Muscle of leg (tissue), 3 donors: ENCODE measurements at regions not wholly inside any gene's neighbourhood (a gene's known extent, or its start where the extent isn't known, plus 50 kb on each side); places are given as distances from the start of the nearest gene placed in this dataset.

Source experiments
- DNase-seq: peaks from one replicate; pipeline ENCODE4 v3.0.0; 2013
- H3K27ac ChIP-seq: one replicate; pipeline ENCODE4 v1.5.1; 2013; ENCODE audit warnings: mild to moderate bottlenecking, low read length, control low read depth
- H3K27me3 ChIP-seq: one replicate; pipeline ENCODE4 v1.6.1; 2013; ENCODE audit warnings: low read length; ENCODE audit not compliant: control insufficient read depth, insufficient read depth
- H3K36me3 ChIP-seq: one replicate; pipeline ENCODE4 v1.6.1; 2013; ENCODE audit warnings: low read length; ENCODE audit not compliant: control insufficient read depth, insufficient read depth
- H3K4me1 ChIP-seq: one replicate; pipeline ENCODE4 v1.6.1; 2013; ENCODE audit warnings: low read length; ENCODE audit not compliant: control insufficient read depth, insufficient read depth
- H3K4me3 ChIP-seq: one replicate; pipeline ENCODE4 v1.5.1; 2013; ENCODE audit warnings: low read length, control low read depth
- H3K9me3 ChIP-seq: replicated peaks from 2 replicates; pipeline ENCODE4 v1.6.1; 2013; ENCODE audit warnings: low read depth, low read length; ENCODE audit not compliant: control insufficient read depth
- WGBS: methylation state at CpG from one replicate; pipeline ENCODE4 v1.1.5; 2013; ENCODE audit warnings: missing lambda C conversion rate; ENCODE audit not compliant: insufficient coverage; 5-methylcytosine and 5-hydroxymethylcytosine counted together

DNA sequence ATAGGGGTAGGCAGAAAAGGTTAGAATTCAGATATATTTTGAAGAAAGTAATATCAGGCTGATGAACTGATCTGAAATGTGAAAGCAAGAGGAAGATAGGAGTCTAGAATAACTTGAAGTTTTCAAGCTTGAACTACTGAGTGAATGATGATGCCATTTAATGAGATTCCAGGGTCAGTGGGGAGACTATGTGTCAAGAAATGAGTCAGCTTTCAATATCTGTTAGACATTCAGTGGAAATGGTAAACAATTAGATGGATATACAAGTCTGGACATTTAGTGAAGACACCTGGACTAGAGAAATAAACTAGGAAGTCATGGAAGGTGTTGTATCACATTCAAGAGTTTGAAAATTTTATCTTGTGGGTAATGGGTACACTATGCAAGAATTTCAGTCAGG, 326.9 kb downstream of the FSIP2 start:
- Histone ChIP-seq H3K36me3 (no peaks in the 10 kb centered on the region), H3K4me3 (no peak overlapping the region), H3K4me1 (no peaks in the 10 kb centered on the region), H3K27ac (no peak overlapping the region), H3K27me3 (no peaks in the 10 kb centered on the region), H3K9me3 (no peaks in the 10 kb centered on the region)
- no peak for DNase-seq

DNA sequence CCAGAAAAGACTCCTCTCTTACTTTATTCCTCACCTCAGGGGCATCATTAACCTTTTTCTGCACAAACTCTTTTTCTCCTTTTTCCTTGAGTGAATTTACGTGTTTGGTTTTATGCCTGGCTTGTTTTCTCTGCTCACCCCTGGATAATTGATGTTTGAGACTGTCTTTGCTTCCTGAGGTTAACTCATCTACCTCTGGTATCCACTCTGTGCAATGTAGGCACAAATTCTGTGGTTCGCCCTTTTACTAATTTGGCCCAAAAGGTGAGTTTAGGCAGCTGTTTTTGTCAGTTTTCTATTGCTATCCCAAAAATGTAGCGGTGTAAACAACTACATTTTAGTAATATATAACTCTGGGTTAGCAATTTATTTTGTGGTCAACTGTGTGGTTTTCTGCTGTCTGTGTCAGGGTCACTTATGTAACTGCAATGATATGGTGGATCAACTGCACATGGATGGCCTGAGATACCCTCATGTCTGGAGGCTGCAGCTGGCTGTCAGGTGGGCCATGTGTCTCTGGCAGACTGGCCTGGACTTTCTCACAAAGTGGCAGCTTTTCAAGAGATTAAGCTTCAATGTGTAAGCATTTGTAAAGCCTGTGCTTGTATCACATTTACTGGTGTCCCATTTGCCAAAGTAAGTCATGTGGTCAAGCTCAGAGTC, 329.7 kb downstream of the FSIP2 start:
- WGBS = no CpG with 5 or more reads among the region's 3 CpGs
- Histone ChIP-seq H3K4me1 (no peaks in the 10 kb centered on the region), H3K36me3 (no peaks in the 10 kb centered on the region), H3K4me3 (no peak overlapping the region), H3K27ac (no peak overlapping the region), H3K27me3 (no peaks in the 10 kb centered on the region), H3K9me3 (no peaks in the 10 kb centered on the region)
- DNase-seq = peak; percentile 78

DNA sequence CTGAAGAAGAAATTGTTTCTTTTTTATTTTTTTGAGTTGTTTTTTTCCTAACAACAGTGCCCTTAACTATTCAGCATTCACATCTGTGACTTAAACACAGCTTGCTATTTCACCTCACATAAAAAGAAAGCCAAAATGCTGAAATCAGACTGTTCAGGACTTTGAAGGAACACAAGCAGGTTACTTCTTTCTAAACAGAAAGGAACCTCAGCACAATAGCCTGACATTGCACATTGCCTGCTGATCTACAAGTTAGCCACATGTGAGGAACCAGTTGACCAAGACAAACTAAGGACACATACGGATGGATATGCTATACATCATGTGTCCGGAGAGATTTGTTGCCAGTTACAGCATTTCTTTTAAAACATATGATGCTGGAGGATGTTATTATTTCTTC, 331.1 kb downstream of the FSIP2 start:
- no peak overlapping the region for H3K4me3 ChIP-seq
- no peaks in the 10 kb centered on the region for H3K36me3 ChIP-seq
- no peaks in the 10 kb centered on the region for H3K4me1 ChIP-seq
- H3K27ac ChIP-seq = no peak overlapping the region
- WGBS = no CpG with 5 or more reads among the region's 2 CpGs
- no peak for DNase-seq
- H3K9me3 ChIP-seq = no peaks in the 10 kb centered on the region
- no peaks in the 10 kb centered on the region for H3K27me3 ChIP-seq

DNA sequence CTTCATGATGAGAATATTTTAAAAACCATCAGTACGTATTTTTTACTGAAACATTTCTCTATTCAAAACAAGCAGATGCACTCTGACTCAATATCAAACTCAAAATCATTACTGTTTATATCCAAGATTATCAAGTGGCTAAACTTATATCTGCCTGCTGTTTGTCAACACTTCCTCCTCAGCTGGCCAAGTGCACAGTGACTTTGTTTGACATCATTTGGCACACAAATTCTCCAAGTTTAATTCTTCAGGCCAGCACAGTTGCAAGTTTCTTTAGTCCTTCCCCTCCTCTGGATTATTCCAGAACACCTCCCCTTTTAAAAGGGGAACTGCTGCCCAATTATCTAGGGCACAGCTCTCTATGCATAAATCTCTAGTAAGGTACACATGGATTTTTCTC, 346.6 kb downstream of the FSIP2 start:
- peak; percentile 78 for DNase-seq
- no peak overlapping the region for H3K4me3 ChIP-seq
- no peak overlapping the region for H3K27ac ChIP-seq
- no peaks in the 10 kb centered on the region for H3K4me1 ChIP-seq
- no peaks in the 10 kb centered on the region for H3K36me3 ChIP-seq
- H3K9me3 ChIP-seq = no peaks in the 10 kb centered on the region
- WGBS = no CpG with 5 or more reads among the region's 1 CpG
- H3K27me3 ChIP-seq = no peaks in the 10 kb centered on the region

DNA sequence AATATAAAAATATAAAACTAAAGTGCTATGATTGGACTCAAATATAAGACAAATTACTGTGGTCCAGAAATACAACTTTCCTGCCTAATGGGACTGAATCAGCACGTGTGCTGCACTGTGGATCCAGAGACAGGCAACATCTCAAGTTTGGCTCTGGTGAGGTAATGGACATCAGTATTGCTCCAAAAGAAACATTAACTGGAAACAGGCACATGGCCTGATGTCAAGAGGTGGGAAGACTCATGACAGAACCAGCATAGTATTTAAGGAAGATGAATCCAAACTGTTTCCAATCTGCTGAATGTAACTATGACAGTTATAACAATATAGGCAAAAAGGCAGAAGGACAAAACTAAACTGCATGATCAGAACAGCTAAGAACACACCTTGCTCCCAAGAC, 354.6 kb downstream of the FSIP2 start:
- Histone ChIP-seq H3K9me3 (no peaks in the 10 kb centered on the region), H3K27me3 (no peaks in the 10 kb centered on the region), H3K4me1 (no peaks in the 10 kb centered on the region), H3K36me3 (no peaks in the 10 kb centered on the region), H3K27ac (no peak overlapping the region), H3K4me3 (no peak overlapping the region)
- no CpG with 5 or more reads among the region's 1 CpG for WGBS
- peak; percentile 90 for DNase-seq

DNA sequence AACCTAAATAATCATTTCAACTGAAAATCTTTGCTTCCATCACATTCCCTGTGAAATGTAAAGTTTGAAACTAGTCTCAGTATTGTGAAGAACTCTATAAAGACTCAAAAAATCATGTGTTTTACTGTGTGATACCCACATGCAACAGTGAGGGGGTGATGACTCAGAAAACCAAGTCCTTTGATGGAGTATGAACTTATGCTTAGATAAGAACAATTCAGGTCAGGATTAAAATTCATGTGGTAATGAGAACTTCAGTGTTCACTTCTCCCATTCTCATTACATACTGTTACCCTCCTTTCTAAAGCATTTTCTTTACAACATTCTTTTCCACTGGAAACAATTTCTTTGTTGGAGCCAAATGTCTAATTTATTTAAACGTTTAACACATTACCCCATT, 360.2 kb downstream of the FSIP2 start:
- Histone ChIP-seq H3K27ac (no peak overlapping the region), H3K36me3 (no peaks in the 10 kb centered on the region), H3K4me1 (no peaks in the 10 kb centered on the region), H3K4me3 (no peak overlapping the region), H3K9me3 (no peaks in the 10 kb centered on the region), H3K27me3 (no peaks in the 10 kb centered on the region)
- WGBS = no CpG with 5 or more reads among the region's 1 CpG
- DNase-seq = no peak

DNA sequence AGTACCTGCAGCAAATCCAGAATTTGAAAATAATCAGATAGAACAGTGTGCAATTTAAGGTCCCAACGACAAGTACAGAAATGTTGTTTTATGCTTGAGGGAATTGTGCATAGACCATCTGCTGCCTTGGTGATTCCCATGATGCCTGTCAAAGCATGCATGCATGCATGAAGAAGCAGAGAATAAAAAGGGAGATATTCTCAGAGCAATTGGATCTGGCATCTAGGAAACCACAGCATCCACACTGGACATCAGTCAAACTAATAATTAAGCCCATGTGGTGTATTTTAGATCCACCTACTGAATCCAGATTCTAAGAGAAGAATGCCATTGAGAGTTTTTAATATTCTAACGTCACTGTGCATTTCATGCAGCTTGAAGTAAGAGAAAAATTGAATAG, 361.2 kb downstream of the FSIP2 start:
- no peaks in the 10 kb centered on the region for H3K9me3 ChIP-seq
- no peaks in the 10 kb centered on the region for H3K27me3 ChIP-seq
- peak; percentile 74 for DNase-seq
- 38% methylated on average over 1 of the region's 2 CpGs for WGBS
- no peak overlapping the region for H3K27ac ChIP-seq
- H3K4me3 ChIP-seq = no peak overlapping the region
- no peaks in the 10 kb centered on the region for H3K4me1 ChIP-seq
- H3K36me3 ChIP-seq = no peaks in the 10 kb centered on the region

DNA sequence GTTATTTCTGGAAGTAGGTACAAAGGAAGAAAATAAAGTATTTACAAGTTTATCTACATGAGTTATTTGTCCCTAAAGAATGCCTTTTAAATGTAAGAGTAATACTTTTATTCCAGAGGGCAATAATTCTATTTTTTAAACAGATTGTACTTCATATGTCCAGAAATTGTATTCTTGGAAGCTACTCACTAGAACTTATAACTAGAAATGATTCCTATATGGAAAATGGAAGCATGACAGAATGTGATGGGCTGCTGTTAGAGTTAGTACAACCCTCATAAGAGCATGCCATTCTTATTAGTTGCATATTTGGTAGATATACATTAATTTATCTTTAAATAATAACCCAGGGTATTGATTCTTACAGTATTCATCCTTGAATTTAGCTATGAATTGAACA, 362.0 kb downstream of the FSIP2 start:
- Histone ChIP-seq H3K27me3 (no peaks in the 10 kb centered on the region), H3K4me3 (no peak overlapping the region), H3K36me3 (no peaks in the 10 kb centered on the region), H3K27ac (peak overlapping the region; percentile 1), H3K4me1 (no peaks in the 10 kb centered on the region), H3K9me3 (no peaks in the 10 kb centered on the region)
- DNase-seq = peak; percentile 67

DNA sequence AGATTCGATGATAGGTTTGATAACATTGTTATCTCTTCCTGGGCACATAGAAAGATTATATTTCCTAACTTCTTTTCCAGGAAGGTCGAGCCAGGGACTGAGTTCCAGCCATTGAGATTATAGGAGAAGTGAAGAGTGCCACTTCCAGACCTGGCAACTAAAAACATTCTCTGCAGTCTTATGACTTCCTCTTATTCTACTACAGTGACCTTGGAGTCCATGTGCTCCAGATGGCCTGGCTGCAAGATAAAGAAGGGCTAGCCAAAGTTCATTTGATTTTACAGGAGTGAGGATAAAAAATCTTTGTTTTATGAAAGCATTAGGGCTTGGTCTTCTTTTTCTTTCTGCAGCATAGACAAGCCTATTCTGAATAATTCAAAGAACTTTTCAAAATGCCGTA, 363.0 kb downstream of the FSIP2 start:
- Histone ChIP-seq H3K9me3 (no peaks in the 10 kb centered on the region), H3K4me1 (no peaks in the 10 kb centered on the region), H3K27ac (no peak overlapping the region), H3K36me3 (no peaks in the 10 kb centered on the region), H3K27me3 (no peaks in the 10 kb centered on the region), H3K4me3 (no peak overlapping the region)
- no CpG with 5 or more reads among the region's 3 CpGs for WGBS
- peak; percentile 89 for DNase-seq

DNA sequence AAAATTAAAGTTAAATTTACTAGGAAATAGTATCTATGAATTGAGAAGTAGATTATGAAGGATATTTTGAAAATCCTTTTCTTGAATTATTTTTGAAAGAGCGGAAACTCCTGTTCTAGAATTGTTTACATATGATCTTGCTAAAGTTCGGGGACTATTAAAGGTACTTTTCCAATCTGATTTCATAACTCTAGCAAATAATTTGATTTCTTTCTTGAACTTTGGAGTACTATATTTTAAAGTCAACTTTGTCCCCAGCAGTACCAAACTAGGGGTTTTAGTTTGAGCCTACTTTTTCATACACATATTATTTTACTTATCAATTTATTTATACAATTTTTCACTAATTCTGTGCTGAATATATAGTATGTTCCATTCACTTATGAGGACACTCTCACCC, 364.7 kb downstream of the FSIP2 start:
- Histone ChIP-seq H3K36me3 (no peaks in the 10 kb centered on the region), H3K27me3 (no peaks in the 10 kb centered on the region), H3K9me3 (no peaks in the 10 kb centered on the region), H3K4me3 (no peak overlapping the region), H3K4me1 (no peaks in the 10 kb centered on the region), H3K27ac (no peak overlapping the region)
- no CpG with 5 or more reads among the region's 2 CpGs for WGBS
- DNase-seq = no peak

DNA sequence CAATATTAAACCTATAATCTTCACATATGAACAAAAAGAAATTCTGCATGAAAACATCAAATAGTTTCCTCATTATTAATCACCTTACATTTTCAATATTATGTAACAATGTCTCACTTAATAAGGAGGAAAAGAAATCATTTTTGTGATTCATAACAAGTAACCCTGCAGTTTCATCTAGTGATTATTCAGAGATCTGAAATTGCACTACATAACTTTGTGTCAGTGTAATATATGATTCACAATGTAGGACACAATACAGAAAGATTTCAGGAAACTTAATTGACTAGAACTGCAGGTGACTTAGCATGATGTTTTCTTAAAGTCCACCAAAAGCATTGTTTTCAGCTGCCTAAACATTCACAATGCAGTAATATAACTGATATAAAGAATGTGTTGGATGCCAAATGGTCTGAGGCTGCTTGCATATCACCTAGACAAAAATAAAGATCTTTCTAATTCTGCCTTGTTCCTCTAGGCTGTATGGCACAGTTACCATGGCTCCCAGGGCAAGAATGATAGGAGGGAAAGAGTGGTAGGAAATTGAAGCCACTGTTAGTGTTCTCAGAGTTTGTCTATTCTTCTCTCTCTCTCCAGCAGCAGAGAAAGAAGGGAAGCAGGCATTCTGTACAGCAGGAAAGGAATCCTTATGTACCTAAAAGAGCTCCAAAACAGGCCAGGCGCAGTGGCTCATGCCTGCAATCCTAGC, 366.6 kb downstream of the FSIP2 start:
- Histone ChIP-seq H3K27ac (no peak overlapping the region), H3K4me1 (no peaks in the 10 kb centered on the region), H3K9me3 (no peaks in the 10 kb centered on the region), H3K4me3 (no peak overlapping the region), H3K36me3 (no peaks in the 10 kb centered on the region), H3K27me3 (no peaks in the 10 kb centered on the region)
- DNase-seq = no peak
- WGBS = no CpG with 5 or more reads among the region's 1 CpG
